Glutamatergic neuron (in vitro differentiated cells): ENCODE measurements at regions not wholly inside any gene's neighbourhood (a gene's known extent, or its start where the extent isn't known, plus 50 kb on each side); places are given as distances from the start of the nearest gene placed in this dataset.

Source experiments
- DNase-seq: peaks from one replicate; pipeline ENCODE4 v3.0.0; 2022
- H3K27ac Mint-ChIP-seq: one replicate; pipeline ENCODE4 v1.8.0; 2020; ENCODE audit warnings: mild to moderate bottlenecking, mixed read lengths, inconsistent platforms; ENCODE audit not compliant: unreplicated experiment
- H3K27me3 Mint-ChIP-seq: one replicate; pipeline ENCODE4 v1.8.0; 2020; ENCODE audit warnings: mild to moderate bottlenecking, moderate library complexity, mixed read lengths, inconsistent platforms; ENCODE audit not compliant: unreplicated experiment
- H3K36me3 Mint-ChIP-seq: one replicate; pipeline ENCODE4 v1.8.0; 2020; ENCODE audit warnings: mild to moderate bottlenecking, mixed read lengths, inconsistent platforms; ENCODE audit not compliant: unreplicated experiment
- H3K4me1 Mint-ChIP-seq: one replicate; pipeline ENCODE4 v1.8.0; 2020; ENCODE audit warnings: mild to moderate bottlenecking, low read depth, mixed read lengths, inconsistent platforms; ENCODE audit not compliant: unreplicated experiment
- H3K4me3 Mint-ChIP-seq: one replicate; pipeline ENCODE4 v1.8.0; 2020; ENCODE audit warnings: mild to moderate bottlenecking, mixed read lengths, inconsistent platforms; ENCODE audit not compliant: unreplicated experiment
- H3K9me3 Mint-ChIP-seq: one replicate; pipeline ENCODE4 v1.8.0; 2020; ENCODE audit warnings: mild to moderate bottlenecking, moderate library complexity, mixed read lengths, inconsistent platforms; ENCODE audit not compliant: unreplicated experiment
- CTCF ChIP-seq: fragments of 200-600 bp; sonication (generic); IDR thresholded peaks from one replicate; pipeline ENCODE4 v1.5.0; 2021; ENCODE audit not compliant: partially characterized antibody, unreplicated experiment

- H3K27me3 Mint-ChIP-seq: no peaks in the 10 kb centered on the region
- H3K36me3 Mint-ChIP-seq: no peaks in the 10 kb centered on the region
- no peak overlapping the region for H3K27ac Mint-ChIP-seq
- no peaks in the 10 kb centered on the region for H3K4me1 Mint-ChIP-seq
- no peak for TF ChIP-seq CTCF
- no peak for DNase-seq
- no peaks in the 10 kb centered on the region for H3K9me3 Mint-ChIP-seq
- H3K4me3 Mint-ChIP-seq: no peak overlapping the region
These were observed 1296.0 kb upstream of the ZEB2 start for GRCh38 chr2:145815933-145816332.

DNA sequence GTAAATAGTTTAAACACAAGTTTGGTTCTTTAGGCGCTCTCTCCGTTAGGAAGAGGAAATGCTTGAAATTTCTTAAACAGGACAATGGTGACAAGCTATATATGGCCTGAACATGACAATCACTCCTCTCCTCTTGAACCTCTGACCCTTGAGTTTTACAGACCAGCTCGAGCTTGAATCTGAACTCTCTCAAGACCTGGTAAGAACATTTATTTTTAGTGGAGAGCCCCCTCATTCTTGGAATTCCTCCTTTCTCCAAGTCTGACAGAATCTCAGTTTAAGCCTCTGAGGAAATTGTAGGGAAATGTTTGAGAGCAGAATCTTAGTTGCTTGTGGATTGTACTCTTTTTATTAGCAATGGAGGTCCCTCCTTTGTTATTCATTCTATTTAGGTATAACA lies 1293.6 kb upstream of the ZEB2 start:
- Mint-ChIP-seq H3K27me3 (no peaks in the 10 kb centered on the region), H3K27ac (no peak overlapping the region), H3K4me1 (no peaks in the 10 kb centered on the region), H3K36me3 (no peaks in the 10 kb centered on the region), H3K9me3 (no peaks in the 10 kb centered on the region), H3K4me3 (no peak overlapping the region)
- no peak for DNase-seq
- TF ChIP-seq CTCF: no peak

DNA sequence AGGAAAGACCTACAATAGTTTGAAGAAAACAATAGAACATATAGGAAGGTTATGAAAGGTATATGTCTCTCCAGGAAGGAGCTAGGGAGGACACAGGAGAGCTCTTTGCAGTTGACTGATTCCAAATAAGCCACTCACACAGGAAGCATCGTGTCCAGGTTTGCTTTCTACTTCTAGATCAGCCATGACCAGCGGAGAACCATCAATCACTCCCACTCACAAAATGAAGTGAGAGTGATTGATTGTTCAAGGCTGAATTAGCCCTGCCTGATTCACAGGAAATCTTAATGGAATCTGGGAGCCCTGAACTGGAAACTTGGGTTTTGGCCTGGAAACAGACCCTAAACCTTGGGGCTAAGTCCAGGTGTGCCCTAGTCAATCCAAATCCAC lies 1292.2 kb upstream of the ZEB2 start:
- no peak for DNase-seq
- H3K4me1 Mint-ChIP-seq: no peaks in the 10 kb centered on the region
- no peaks in the 10 kb centered on the region for H3K27me3 Mint-ChIP-seq
- no peak for TF ChIP-seq CTCF
- no peak overlapping the region for H3K4me3 Mint-ChIP-seq
- no peak overlapping the region for H3K27ac Mint-ChIP-seq
- no peaks in the 10 kb centered on the region for H3K36me3 Mint-ChIP-seq
- no peaks in the 10 kb centered on the region for H3K9me3 Mint-ChIP-seq

DNA sequence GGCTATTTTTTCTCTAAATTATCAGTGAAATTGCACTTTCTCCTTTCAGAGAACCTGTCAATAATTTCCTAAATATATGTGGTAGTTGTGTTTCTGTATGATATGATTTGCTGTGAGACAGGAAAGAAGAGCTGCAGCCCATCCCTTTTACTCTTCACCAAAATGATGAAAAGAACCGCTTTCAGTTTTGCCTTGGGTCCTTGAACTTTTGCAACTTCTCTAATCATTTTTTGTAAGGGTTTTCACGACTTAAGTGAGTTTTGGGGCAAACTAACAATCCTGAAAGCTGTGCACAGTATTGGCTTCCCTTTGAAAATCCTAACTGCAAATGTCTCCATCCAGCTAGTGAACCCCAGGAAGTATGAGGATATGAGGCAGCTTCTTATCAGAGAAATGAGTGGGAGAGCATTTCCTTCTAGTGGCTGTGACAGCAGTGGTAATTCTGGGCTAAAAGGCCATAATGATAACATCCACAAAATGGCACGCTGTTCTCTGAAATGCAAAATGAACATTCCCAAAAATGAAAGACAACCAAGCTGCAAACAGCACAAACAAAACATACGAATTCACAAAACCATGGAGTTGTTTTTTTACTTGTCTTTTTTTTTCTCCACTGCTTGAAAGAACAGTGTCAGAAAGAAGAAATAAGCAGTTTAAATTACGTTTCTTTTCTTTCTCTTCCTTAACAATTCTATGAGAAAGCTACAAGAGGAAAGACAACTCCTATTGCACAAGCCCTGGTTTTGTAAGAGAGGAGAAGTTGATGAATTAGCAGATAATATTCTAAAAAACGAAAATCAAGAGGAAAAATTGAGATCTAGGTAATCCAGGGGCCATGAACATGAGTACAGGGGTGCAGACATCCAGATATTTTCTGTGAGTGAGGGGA lies 1291.6 kb upstream of the ZEB2 start:
- Mint-ChIP-seq H3K9me3 (no peaks in the 10 kb centered on the region), H3K27me3 (no peaks in the 10 kb centered on the region), H3K36me3 (no peaks in the 10 kb centered on the region), H3K27ac (no peak overlapping the region), H3K4me3 (no peak overlapping the region), H3K4me1 (no peaks in the 10 kb centered on the region)
- TF ChIP-seq CTCF: no peak
- DNase-seq: no peak

DNA sequence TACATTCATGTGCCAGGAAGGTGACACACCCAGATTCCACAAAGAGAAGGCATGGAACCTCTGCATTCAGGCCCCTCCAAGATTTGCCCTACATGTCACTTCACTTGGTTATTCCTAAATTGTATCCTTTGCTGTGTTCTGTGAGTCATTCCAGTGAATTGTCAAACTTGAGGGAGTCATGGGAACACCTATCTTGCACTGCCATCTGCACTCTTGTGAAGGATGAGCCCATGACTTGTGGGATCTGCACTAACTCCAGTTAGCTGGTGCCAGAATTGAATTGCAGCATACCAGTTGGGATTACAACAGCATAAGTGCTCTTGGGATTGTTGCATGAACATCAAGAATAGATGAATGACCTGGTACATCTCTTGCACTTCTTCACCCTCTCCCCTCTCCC lies 1288.0 kb upstream of the ZEB2 start:
- Mint-ChIP-seq H3K9me3 (no peaks in the 10 kb centered on the region), H3K27me3 (no peaks in the 10 kb centered on the region), H3K4me3 (no peak overlapping the region), H3K27ac (no peak overlapping the region), H3K4me1 (no peaks in the 10 kb centered on the region), H3K36me3 (no peaks in the 10 kb centered on the region)
- no peak for DNase-seq
- no peak for TF ChIP-seq CTCF
